ENCODE measurements at regions not wholly inside any gene's neighbourhood (a gene's known extent, or its start where the extent isn't known, plus 50 kb on each side); places are given as distances from the start of the nearest gene placed in this dataset.

- no peak for DNase-seq (ENCODE audit: low read depth)
- H3K4me3 ChIP-seq (ENCODE audit: low read length): no peak overlapping the region
- TF ChIP-seq CTCF (IDR thresholded peaks at IDR 0.05; ENCODE audit: insufficient read depth, low read depth, low read length, missing control alignments): no peak
Measured at GRCh38 chr12:127680516-127680915, 586.5 kb upstream of the TMEM132C start.

GRCh38 chr12:127681151-127681754 lies 585.7 kb upstream of the TMEM132C start:
- no peak for TF ChIP-seq CTCF (IDR thresholded peaks at IDR 0.05; ENCODE audit: insufficient read depth, low read depth, low read length, missing control alignments)
- no peak for DNase-seq (ENCODE audit: low read depth)
- no peak overlapping the region for H3K4me3 ChIP-seq (ENCODE audit: low read length)

- no peak overlapping the region for H3K4me3 ChIP-seq (ENCODE audit: low read length)
- DNase-seq (ENCODE audit: low read depth): no peak
- no peak for TF ChIP-seq CTCF (IDR thresholded peaks at IDR 0.05; ENCODE audit: insufficient read depth, low read depth, low read length, missing control alignments)
Measured at GRCh38 chr12:127685491-127685890, 581.5 kb upstream of the TMEM132C start.

- no peak for TF ChIP-seq CTCF (IDR thresholded peaks at IDR 0.05; ENCODE audit: insufficient read depth, low read depth, low read length, missing control alignments)
- DNase-seq (ENCODE audit: low read depth): no peak
- H3K4me3 ChIP-seq (ENCODE audit: low read length): no peak overlapping the region
Measured at GRCh38 chr12:127685931-127686330, 581.0 kb upstream of the TMEM132C start.

- H3K4me3 ChIP-seq (ENCODE audit: low read length): no peak overlapping the region
- TF ChIP-seq CTCF (IDR thresholded peaks at IDR 0.05; ENCODE audit: insufficient read depth, low read depth, low read length, missing control alignments): no peak
- no peak for DNase-seq (ENCODE audit: low read depth)
Measured at GRCh38 chr12:127687181-127687580, 579.8 kb upstream of the TMEM132C start.

GRCh38 chr12:127688906-127689428 lies 578.0 kb upstream of the TMEM132C start:
- no peak for DNase-seq (ENCODE audit: low read depth)
- TF ChIP-seq CTCF (IDR thresholded peaks at IDR 0.05; ENCODE audit: insufficient read depth, low read depth, low read length, missing control alignments): no peak
- no peak overlapping the region for H3K4me3 ChIP-seq (ENCODE audit: low read length)

- TF ChIP-seq CTCF (IDR thresholded peaks at IDR 0.05; ENCODE audit: insufficient read depth, low read depth, low read length, missing control alignments): no peak
- no peak for DNase-seq (ENCODE audit: low read depth)
Measured at GRCh38 chr12:127690161-127690560, 576.8 kb upstream of the TMEM132C start.

More at GRCh38 chr12:127690161-127690560, 576.8 kb upstream of the TMEM132C start:
- H3K4me3 ChIP-seq (ENCODE audit: low read length): no peak overlapping the region

Measured in epithelial cell of esophagus (primary cell).